Endothelial cell of umbilical vein (primary cell): ENCODE measurements at regions not wholly inside any gene's neighbourhood (a gene's known extent, or its start where the extent isn't known, plus 50 kb on each side); places are given as distances from the start of the nearest gene placed in this dataset.

Source experiments
- BruUV-seq: library from RNA; stranded (reverse); fragments of 400-500 nt; replicated peaks from 2 replicates; lab custom pipeline; 2021; lab: Mats Ljungman, UMichigan
- CTCF ChIA-PET: fragments of 300-600, 350-600 bp; sonication (Branson Sonifier 250); formaldehyde crosslinking; loops from one replicate; lab custom pipeline; 2021; ENCODE audit warnings: antibody characterized with exemption, inconsistent platforms; lab: Charles Lee
- POLR2A ChIA-PET: fragments of 300-600, 350-600 bp; sonication (Branson Sonifier 250); formaldehyde crosslinking; loops from one replicate; lab custom pipeline; 2021; ENCODE audit warnings: antibody characterized with exemption, inconsistent platforms; lab: Charles Lee
- DNase-seq: peaks from one replicate; pipeline ENCODE4 v3.0.0-alpha.2; 2011; ENCODE audit warnings: low read depth, low spot score
- FAIRE-seq: peaks from 2 replicates; lab custom pipeline; 2011; peaks lifted over from hg19 to GRCh38; lab: Jason Lieb, UNC
- H2AFZ ChIP-seq: 2 replicates; pipeline ENCODE4 v1.6.0; 2012; ENCODE audit warnings: low read depth, low read length, control low read depth, inconsistent platforms
- H3K27ac ChIP-seq: 2 replicates; pipeline ENCODE4 v1.5.1; 2011; ENCODE audit warnings: low read depth, mild to moderate bottlenecking, control low read depth, low read length, moderate library complexity; ENCODE audit not compliant: insufficient read depth
- H3K27me3 ChIP-seq, 2 experiments: 2 replicates each; pipeline versions ENCODE4 v1.6.0 to v1.6.1; 2011; ENCODE audit warnings: low read length in 2 of 2, mixed read lengths in 1 of 2; ENCODE audit not compliant: control insufficient read depth in 2 of 2, insufficient read depth in 2 of 2
- H3K36me3 ChIP-seq, 2 experiments: 2 replicates in 1 of 2; 3 replicates in 1 of 2; pipeline ENCODE4 v1.5.1; 2011; ENCODE audit warnings: low read length in 2 of 2, mild to moderate bottlenecking in 1 of 2, moderate library complexity in 1 of 2; ENCODE audit not compliant: control insufficient read depth in 2 of 2, insufficient read depth in 2 of 2; ENCODE audit errors: extremely low read depth in 1 of 2
- H3K4me1 ChIP-seq: 3 replicates; pipeline ENCODE4 v1.5.1; 2011; ENCODE audit warnings: mild to moderate bottlenecking, low read length; ENCODE audit not compliant: control insufficient read depth, insufficient read depth; ENCODE audit errors: extremely low read depth
- H3K4me2 ChIP-seq: 2 replicates; pipeline ENCODE4 v1.6.1; 2011; ENCODE audit warnings: low read length, control low read depth, mixed read lengths; ENCODE audit not compliant: insufficient read depth
- H3K4me3 ChIP-seq, 3 experiments: fragments of 200-600 bp in 1 of 3; sonication (generic), shearing (Covaris generic) in 1 of 3; replicated peaks in 1 of 3; 2 replicates each; pipeline ENCODE4 v1.5.1; 2011 to 2016; ENCODE audit warnings: control low read depth in 3 of 3, low read length in 3 of 3, mild to moderate bottlenecking in 2 of 3, inconsistent platforms in 1 of 3, low read depth in 1 of 3, moderate library complexity in 1 of 3; ENCODE audit not compliant: insufficient read depth in 1 of 3
- H3K79me2 ChIP-seq: 2 replicates; pipeline ENCODE4 v1.6.0; 2012; ENCODE audit warnings: low read length, inconsistent platforms; ENCODE audit not compliant: control insufficient read depth, insufficient read depth
- H3K9ac ChIP-seq: replicated peaks from 2 replicates; pipeline ENCODE3; 2011; ENCODE audit warnings: low read length, control low read depth; ENCODE audit not compliant: insufficient read depth; ENCODE audit errors: extremely low read depth
- H3K9me1 ChIP-seq: replicated peaks from 3 replicates; pipeline ENCODE4 v1.6.0; 2011; ENCODE audit warnings: mild to moderate bottlenecking, low read length; ENCODE audit not compliant: control insufficient read depth, insufficient read depth; ENCODE audit errors: extremely low read depth
- H3K9me3 ChIP-seq: replicated peaks from 2 replicates; pipeline ENCODE4 v1.5.1; 2012; ENCODE audit warnings: low read length, inconsistent platforms; ENCODE audit not compliant: control insufficient read depth, insufficient read depth
- H4K20me1 ChIP-seq: replicated peaks from 2 replicates; pipeline ENCODE3; 2011; ENCODE audit warnings: mild to moderate bottlenecking, low read length; ENCODE audit not compliant: control insufficient read depth, insufficient read depth; ENCODE audit errors: extremely low read depth
- CTCF ChIP-seq, 2 donors: IDR thresholded peaks; 1 replicate in 1 of 2; 2 replicates in 1 of 2; pipeline ENCODE4 v1.5.1; 2011; ENCODE audit warnings: low read length in 2 of 2, mild to moderate bottlenecking in 2 of 2, moderate library complexity in 2 of 2, control low read depth in 1 of 2, inconsistent platforms in 1 of 2, low read depth in 1 of 2; ENCODE audit not compliant: insufficient read depth in 1 of 2; ENCODE audit errors: extremely low read depth in 1 of 2
- EZH2 ChIP-seq: IDR thresholded peaks from 2 replicates; pipeline ENCODE4 v1.6.1; 2012; ENCODE audit warnings: borderline replicate concordance, low read depth, mild to moderate bottlenecking, moderate library complexity, low read length, inconsistent platforms; ENCODE audit not compliant: severe bottlenecking
- GATA2 ChIP-seq: IDR thresholded peaks from 2 replicates; pipeline ENCODE4 v1.7.0; 2011; ENCODE audit warnings: low read depth, mild to moderate bottlenecking, moderate library complexity, mixed read lengths, low read length; ENCODE audit not compliant: insufficient read length, insufficient read depth
- JUN ChIP-seq: IDR thresholded peaks from 2 replicates; pipeline ENCODE4 v1.6.1; 2011; ENCODE audit warnings: borderline replicate concordance, low read depth; ENCODE audit not compliant: insufficient read length, insufficient read depth
- MAX ChIP-seq: IDR thresholded peaks from 2 replicates; pipeline ENCODE4 v1.6.1; 2011; ENCODE audit not compliant: insufficient read depth, insufficient read length
- MYC ChIP-seq: IDR thresholded peaks from one replicate; pipeline ENCODE4 v1.6.1; 2011; ENCODE audit warnings: mild to moderate bottlenecking, low read depth, low read length
- POLR2A ChIP-seq: IDR thresholded peaks from 2 replicates; pipeline ENCODE4 v1.6.1; 2012; ENCODE audit warnings: low read depth, mild to moderate bottlenecking, control low read depth, low read length
- POLR2AphosphoS5 ChIP-seq: IDR thresholded peaks from 2 replicates; pipeline ENCODE4 v1.6.1; 2012; ENCODE audit warnings: low read depth, mild to moderate bottlenecking, control low read depth, low read length, moderate library complexity; ENCODE audit not compliant: insufficient read depth
- dilution Hi-C: fragments of 300-500 bp; cut with MboI; formaldehyde crosslinking; loops from one replicate; pipeline ENCODE4 v1.15.0; 2019; ENCODE audit warnings: low sequenced_read_pairs; ENCODE audit not compliant: extremely low pct_ligation_motif_present
- intact Hi-C: fragments of 100-400 bp; cut with micrococcal nuclease; formaldehyde crosslinking; loops from one replicate; pipeline ENCODE4 v1.10.0; 2022

DNA sequence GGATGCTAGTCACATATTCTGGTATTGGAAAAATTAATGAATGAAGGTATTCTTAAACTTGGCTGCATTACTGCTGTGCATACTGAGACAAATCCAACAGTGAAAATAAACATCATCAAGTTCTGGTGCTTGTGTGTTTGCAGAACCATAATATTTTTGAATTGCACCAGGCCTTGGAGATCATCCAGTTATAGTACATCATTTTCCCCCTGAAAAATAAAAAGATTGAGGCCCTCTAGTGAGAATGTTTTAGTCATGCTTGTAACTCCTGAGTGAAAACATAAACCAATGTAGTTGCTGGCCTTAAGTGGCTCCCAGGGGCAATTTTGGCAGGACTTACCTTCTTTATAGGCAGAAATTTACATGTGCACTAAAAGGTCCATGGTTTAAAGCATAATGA lies 218.8 kb upstream of the TMEM229A start:
- POLR2A ChIA-PET, result no interaction called here
- H4K20me1 ChIP-seq, result no peaks in the 10 kb centered on the region
- dilution Hi-C loops, result no loop called here

DNA sequence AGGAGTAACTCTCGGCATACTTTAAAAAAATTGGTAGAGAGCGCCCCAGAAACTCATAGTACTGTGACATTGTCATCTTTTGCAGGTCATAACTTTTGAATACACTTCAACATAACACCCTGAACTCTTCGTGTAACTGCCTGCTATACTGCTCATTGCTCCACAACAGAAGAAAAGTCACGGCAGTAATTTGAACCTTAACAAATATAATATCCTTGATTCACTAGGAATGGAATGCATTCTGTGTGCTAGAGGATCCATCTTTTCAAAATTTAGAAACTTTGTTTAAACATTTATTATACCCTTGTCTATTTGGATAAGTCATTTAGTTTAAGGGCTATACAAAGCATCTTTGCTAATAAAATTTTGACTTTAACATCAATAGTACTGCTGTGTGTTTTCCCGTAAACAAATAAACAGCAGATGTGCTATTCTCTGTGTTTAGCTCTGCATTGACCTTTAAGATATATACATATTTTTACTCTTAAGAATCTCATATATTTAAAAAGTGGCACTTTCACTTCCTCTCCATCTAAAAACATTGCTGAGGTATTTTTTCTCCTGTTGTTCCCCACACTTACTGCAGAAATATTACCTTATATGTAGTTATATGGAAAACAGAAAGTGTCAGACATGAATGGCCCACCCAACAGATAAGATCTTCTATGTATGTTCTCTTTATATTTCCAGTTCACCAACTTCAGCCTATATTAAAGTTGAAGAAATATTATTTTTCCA lies 217.6 kb upstream of the TMEM229A start:
- Histone ChIP-seq H3K9me3 (no peaks in the 10 kb centered on the region), H3K4me1 (no peaks in the 10 kb centered on the region), H3K9ac (no peak overlapping the region), H3K9me1 (no peaks in the 10 kb centered on the region), H3K79me2 (no peaks in the 10 kb centered on the region), H2AFZ (no peak overlapping the region), H4K20me1 (no peaks in the 10 kb centered on the region), H3K4me2 (no peak overlapping the region), H3K27me3 (no peaks in the 10 kb centered on the region), H3K36me3 (no peaks in the 10 kb centered on the region), H3K4me3 (no peak overlapping the region), H3K27ac (no peak overlapping the region)
- dilution Hi-C loops, result no loop called here
- ChIA-PET POLR2A (no interaction called here), CTCF (no interaction called here)
- TF ChIP-seq CTCF (IDR thresholded peaks at IDR 0.05; ENCODE audit: extremely low read depth in 1 of 2, insufficient read depth in 1 of 2, low read depth in 1 of 2, low read length in 2 of 2), result no peak
- no peak for FAIRE-seq
- intact Hi-C loops, result no loop called here
- DNase-seq, result no peak
- BruUV-seq, result no TSS peak

More for the DNA sequence above, 218.8 kb upstream of the TMEM229A start:
- intact Hi-C loops, result no loop called here
- Histone ChIP-seq H3K79me2 (no peaks in the 10 kb centered on the region), H3K36me3 (no peaks in the 10 kb centered on the region), H3K9ac (no peak overlapping the region), H3K4me2 (no peak overlapping the region), H3K9me3 (no peaks in the 10 kb centered on the region), H3K4me1 (no peaks in the 10 kb centered on the region), H3K27me3 (no peaks in the 10 kb centered on the region), H3K4me3 (no peak overlapping the region), H3K27ac (no peak overlapping the region), H3K9me1 (no peaks in the 10 kb centered on the region), H2AFZ (no peak overlapping the region)
- DNase-seq, result no peak
- BruUV-seq, result no TSS peak
- TF ChIP-seq MYC (no peak), EZH2 (no peak), GATA2 (no peak), POLR2A (no peak), JUN (no peak), POLR2AphosphoS5 (no peak), MAX (no peak)
- CTCF ChIA-PET, result no interaction called here
- no peak for FAIRE-seq
